ENCODE measurements at regions not wholly inside any gene's neighbourhood (a gene's known extent, or its start where the extent isn't known, plus 50 kb on each side); places are given as distances from the start of the nearest gene placed in this dataset.

DNA sequence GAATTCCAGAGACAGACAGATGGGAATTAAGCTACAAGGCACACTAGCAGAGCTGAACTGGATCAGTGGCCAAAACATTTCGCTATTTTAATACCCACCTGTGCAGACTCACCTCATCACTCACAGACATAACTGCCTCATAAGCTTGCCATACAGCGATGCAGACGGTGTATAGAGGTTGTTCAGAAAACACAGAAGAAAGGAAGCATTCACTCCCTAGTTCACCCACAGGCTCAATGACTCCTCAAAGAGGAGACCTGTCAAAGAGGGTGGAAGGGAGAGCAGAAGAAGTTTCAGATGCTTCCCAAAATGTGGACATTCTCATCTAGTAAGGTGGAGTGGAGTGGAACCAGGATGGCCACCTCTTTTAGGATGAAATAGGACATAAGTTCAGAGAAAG lies 81.7 kb upstream of the SPHKAP start:
- H3K27me3 ChIP-seq (ENCODE audit: low read length): no peaks in the 10 kb centered on the region
- no peaks in the 10 kb centered on the region for H4K20me1 ChIP-seq (ENCODE audit: insufficient read depth, low read depth, low read length)
- H3K9ac ChIP-seq (ENCODE audit: low read length): no peak overlapping the region
- H3K36me3 ChIP-seq (ENCODE audit: insufficient read depth, low read length): no peaks in the 10 kb centered on the region
- no peaks in the 10 kb centered on the region for H3K79me2 ChIP-seq (ENCODE audit: low read length)
- no peak overlapping the region for H3K4me3 ChIP-seq (ENCODE audit: low read length)
- H3K4me1 ChIP-seq (ENCODE audit: low read length): no peaks in the 10 kb centered on the region
- H3K4me2 ChIP-seq (ENCODE audit: low read depth, low read length, poor library complexity, severe bottlenecking): no peak overlapping the region
- no peak overlapping the region for H2AFZ ChIP-seq (ENCODE audit: low read length)
- no peaks in the 10 kb centered on the region for H3K9me3 ChIP-seq (ENCODE audit: low read length)
- H3K27ac ChIP-seq (ENCODE audit: low read length): no peak overlapping the region
- no peak for DNase-seq
- H3K9me2 ChIP-seq (replicated peaks; ENCODE audit: insufficient read depth, low read length): no peaks in the 10 kb centered on the region

DNA sequence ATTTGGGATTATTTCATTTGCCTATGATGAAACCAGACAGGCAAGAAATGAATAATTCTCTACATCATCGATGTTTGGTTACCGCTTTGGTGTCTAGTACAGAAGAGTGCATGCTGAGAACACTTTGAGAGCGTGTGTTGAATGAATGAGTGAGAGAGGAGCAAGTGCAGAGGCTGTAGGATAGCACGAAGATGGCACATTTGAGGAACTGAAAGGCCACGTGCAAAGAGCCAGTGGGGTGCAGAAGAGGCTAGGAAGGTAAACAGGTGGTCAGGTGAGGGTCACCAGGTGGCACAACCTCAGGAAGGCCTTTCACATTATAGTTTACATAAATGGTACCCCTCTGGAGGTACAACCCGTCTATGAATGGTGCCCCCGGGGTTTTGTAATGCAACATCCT lies 80.1 kb upstream of the SPHKAP start:
- H3K4me1 ChIP-seq (ENCODE audit: low read length): no peaks in the 10 kb centered on the region
- no peaks in the 10 kb centered on the region for H3K9me2 ChIP-seq (replicated peaks; ENCODE audit: insufficient read depth, low read length)
- H3K4me3 ChIP-seq (ENCODE audit: low read length): no peak overlapping the region
- no peak overlapping the region for H3K9ac ChIP-seq (ENCODE audit: low read length)
- no peaks in the 10 kb centered on the region for H3K27me3 ChIP-seq (ENCODE audit: low read length)
- no peak overlapping the region for H3K27ac ChIP-seq (ENCODE audit: low read length)
- no peak overlapping the region for H3K4me2 ChIP-seq (ENCODE audit: low read depth, low read length, poor library complexity, severe bottlenecking)
- no peaks in the 10 kb centered on the region for H4K20me1 ChIP-seq (ENCODE audit: insufficient read depth, low read depth, low read length)
- H2AFZ ChIP-seq (ENCODE audit: low read length): no peak overlapping the region
- H3K79me2 ChIP-seq (ENCODE audit: low read length): no peaks in the 10 kb centered on the region
- no peaks in the 10 kb centered on the region for H3K36me3 ChIP-seq (ENCODE audit: insufficient read depth, low read length)
- H3K9me3 ChIP-seq (ENCODE audit: low read length): no peaks in the 10 kb centered on the region
- DNase-seq: no peak

DNA sequence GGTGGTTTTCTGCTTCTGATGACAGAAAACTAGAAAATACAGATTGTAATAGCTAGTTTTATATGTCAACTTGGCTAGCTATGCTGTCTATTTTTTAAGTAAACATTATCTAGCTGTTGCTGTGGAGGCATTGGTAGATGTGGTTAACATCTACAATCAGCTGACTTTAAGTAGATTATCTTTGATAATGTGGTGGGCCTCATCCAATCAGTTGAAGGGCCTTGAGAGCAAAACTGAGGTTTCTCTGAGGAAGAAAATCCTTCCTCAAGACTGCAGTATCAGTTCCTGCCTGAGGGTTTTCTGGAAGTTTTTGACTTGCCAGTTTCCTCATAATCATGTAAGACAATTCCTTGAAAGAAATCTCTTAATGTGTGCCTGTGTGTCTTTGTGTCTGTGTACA lies 75.9 kb upstream of the SPHKAP start:
- H3K79me2 ChIP-seq (ENCODE audit: low read length): no peaks in the 10 kb centered on the region
- H3K9ac ChIP-seq (ENCODE audit: low read length): no peak overlapping the region
- H3K27ac ChIP-seq (ENCODE audit: low read length): no peak overlapping the region
- H2AFZ ChIP-seq (ENCODE audit: low read length): no peak overlapping the region
- H3K36me3 ChIP-seq (ENCODE audit: insufficient read depth, low read length): no peaks in the 10 kb centered on the region
- H3K4me2 ChIP-seq (ENCODE audit: low read depth, low read length, poor library complexity, severe bottlenecking): no peak overlapping the region
- H3K4me3 ChIP-seq (ENCODE audit: low read length): no peak overlapping the region
- no peaks in the 10 kb centered on the region for H3K9me2 ChIP-seq (replicated peaks; ENCODE audit: insufficient read depth, low read length)
- no peaks in the 10 kb centered on the region for H3K9me3 ChIP-seq (ENCODE audit: low read length)
- H3K27me3 ChIP-seq (ENCODE audit: low read length): no peaks in the 10 kb centered on the region
- no peaks in the 10 kb centered on the region for H3K4me1 ChIP-seq (ENCODE audit: low read length)
- DNase-seq: no peak
- no peaks in the 10 kb centered on the region for H4K20me1 ChIP-seq (ENCODE audit: insufficient read depth, low read depth, low read length)

DNA sequence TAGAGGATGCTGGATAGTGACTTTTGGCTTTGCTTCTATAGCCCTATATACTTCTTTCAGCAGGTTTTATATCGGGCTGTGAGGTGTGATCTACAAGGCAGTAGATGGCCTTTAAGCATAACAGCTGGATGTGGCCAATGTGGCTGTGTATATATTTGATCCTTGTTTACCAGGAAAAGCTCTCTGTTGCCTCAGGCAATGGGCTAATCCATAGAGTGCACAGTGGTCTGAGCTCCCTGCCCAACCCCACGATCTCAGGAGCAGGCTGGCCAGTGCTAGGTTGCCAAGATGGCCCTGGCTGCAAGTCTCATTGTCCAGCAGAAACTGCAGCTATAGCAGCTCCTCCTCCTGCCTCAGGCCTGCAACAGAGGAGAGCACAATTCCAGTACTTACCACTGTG lies 72.3 kb upstream of the SPHKAP start:
- Histone ChIP-seq H3K4me1 (ENCODE audit: low read length) (no peaks in the 10 kb centered on the region), H3K4me3 (ENCODE audit: low read length) (no peak overlapping the region), H3K9me2 (replicated peaks; ENCODE audit: insufficient read depth, low read length) (no peaks in the 10 kb centered on the region), H3K9me3 (ENCODE audit: low read length) (no peaks in the 10 kb centered on the region), H3K36me3 (ENCODE audit: insufficient read depth, low read length) (no peaks in the 10 kb centered on the region), H3K27me3 (ENCODE audit: low read length) (no peaks in the 10 kb centered on the region), H2AFZ (ENCODE audit: low read length) (no peak overlapping the region), H3K79me2 (ENCODE audit: low read length) (no peaks in the 10 kb centered on the region), H3K4me2 (ENCODE audit: low read depth, low read length, poor library complexity, severe bottlenecking) (no peak overlapping the region), H3K27ac (ENCODE audit: low read length) (no peak overlapping the region), H4K20me1 (ENCODE audit: insufficient read depth, low read depth, low read length) (no peaks in the 10 kb centered on the region), H3K9ac (ENCODE audit: low read length) (no peak overlapping the region)
- DNase-seq: no peak

DNA sequence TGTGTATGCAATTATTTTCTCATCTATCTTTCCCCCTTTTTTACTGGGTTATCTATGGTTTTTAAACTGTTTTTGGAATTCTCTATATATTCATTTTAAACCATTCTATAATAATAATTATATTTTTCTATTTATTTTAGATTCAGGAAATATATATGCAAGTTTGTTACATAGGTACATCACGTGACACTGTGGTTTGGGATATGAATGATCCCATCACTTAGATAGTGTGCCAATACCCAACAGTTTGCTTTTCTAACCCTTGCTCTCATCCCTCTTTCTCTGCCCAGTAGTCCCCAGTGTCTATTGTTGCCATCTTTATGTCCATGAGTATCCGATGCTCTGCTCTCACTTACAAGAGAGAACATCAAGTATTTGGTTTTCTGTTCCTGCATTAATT lies 65.8 kb upstream of the SPHKAP start:
- Histone ChIP-seq H3K9me3 (ENCODE audit: low read length) (no peaks in the 10 kb centered on the region), H3K4me3 (ENCODE audit: low read length) (no peak overlapping the region), H3K79me2 (ENCODE audit: low read length) (no peaks in the 10 kb centered on the region), H3K9me2 (replicated peaks; ENCODE audit: insufficient read depth, low read length) (no peaks in the 10 kb centered on the region), H3K27ac (ENCODE audit: low read length) (no peak overlapping the region), H3K9ac (ENCODE audit: low read length) (no peak overlapping the region), H2AFZ (ENCODE audit: low read length) (no peak overlapping the region), H3K4me2 (ENCODE audit: low read depth, low read length, poor library complexity, severe bottlenecking) (no peak overlapping the region), H4K20me1 (ENCODE audit: insufficient read depth, low read depth, low read length) (no peaks in the 10 kb centered on the region), H3K27me3 (ENCODE audit: low read length) (no peaks in the 10 kb centered on the region), H3K36me3 (ENCODE audit: insufficient read depth, low read length) (no peaks in the 10 kb centered on the region), H3K4me1 (ENCODE audit: low read length) (no peaks in the 10 kb centered on the region)
- no peak for DNase-seq

DNA sequence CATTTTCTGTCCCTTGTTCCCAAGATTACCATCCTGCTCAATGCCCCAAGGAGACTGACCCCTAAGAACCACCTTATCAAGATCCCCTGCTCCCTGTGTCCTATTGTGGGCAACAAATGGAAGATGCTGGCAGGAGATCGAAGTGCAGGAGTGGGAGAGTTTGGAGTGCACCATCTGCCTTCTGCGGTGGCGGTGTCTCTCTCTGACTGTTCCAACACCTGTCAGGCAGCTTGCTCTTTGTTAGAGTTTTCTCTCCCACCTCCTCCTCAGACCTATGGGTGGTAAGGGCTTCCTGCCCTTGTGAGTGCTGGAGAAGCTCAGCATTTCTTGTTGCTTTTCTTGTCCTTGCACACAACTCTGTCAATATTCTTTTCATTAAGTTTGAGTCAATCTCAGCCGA lies 64.1 kb upstream of the SPHKAP start:
- H3K9ac ChIP-seq (ENCODE audit: low read length): no peak overlapping the region
- H3K27me3 ChIP-seq (ENCODE audit: low read length): no peaks in the 10 kb centered on the region
- no peak overlapping the region for H3K27ac ChIP-seq (ENCODE audit: low read length)
- H3K4me3 ChIP-seq (ENCODE audit: low read length): no peak overlapping the region
- DNase-seq: no peak
- H3K4me1 ChIP-seq (ENCODE audit: low read length): no peaks in the 10 kb centered on the region
- H3K79me2 ChIP-seq (ENCODE audit: low read length): no peaks in the 10 kb centered on the region
- no peak overlapping the region for H3K4me2 ChIP-seq (ENCODE audit: low read depth, low read length, poor library complexity, severe bottlenecking)
- H3K36me3 ChIP-seq (ENCODE audit: insufficient read depth, low read length): no peaks in the 10 kb centered on the region
- no peaks in the 10 kb centered on the region for H3K9me2 ChIP-seq (replicated peaks; ENCODE audit: insufficient read depth, low read length)
- no peaks in the 10 kb centered on the region for H4K20me1 ChIP-seq (ENCODE audit: insufficient read depth, low read depth, low read length)
- H3K9me3 ChIP-seq (ENCODE audit: low read length): no peaks in the 10 kb centered on the region
- H2AFZ ChIP-seq (ENCODE audit: low read length): no peak overlapping the region

DNA sequence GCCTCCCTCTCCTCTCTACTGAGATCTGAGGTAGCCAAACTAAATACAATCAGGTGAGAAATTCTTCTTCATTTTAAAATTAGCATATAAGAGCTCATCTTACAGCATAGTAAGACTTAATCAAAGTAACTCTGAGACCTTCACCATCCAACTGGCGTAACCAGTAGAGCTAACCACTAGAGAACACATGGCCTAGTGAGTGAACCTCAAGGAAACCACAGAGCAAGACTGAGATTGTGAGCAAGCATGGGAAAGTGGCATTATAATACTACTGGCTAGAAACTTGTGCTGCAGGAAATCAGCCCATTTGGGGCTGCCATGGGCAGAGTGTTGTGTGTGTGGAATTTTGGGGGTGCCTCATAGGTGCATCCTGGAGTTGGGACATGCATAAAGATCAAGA lies 61.1 kb upstream of the SPHKAP start:
- H3K27ac ChIP-seq (ENCODE audit: low read length): no peak overlapping the region
- H3K79me2 ChIP-seq (ENCODE audit: low read length): no peaks in the 10 kb centered on the region
- H3K9me3 ChIP-seq (ENCODE audit: low read length): no peaks in the 10 kb centered on the region
- H3K4me3 ChIP-seq (ENCODE audit: low read length): no peak overlapping the region
- no peak overlapping the region for H3K4me2 ChIP-seq (ENCODE audit: low read depth, low read length, poor library complexity, severe bottlenecking)
- H2AFZ ChIP-seq (ENCODE audit: low read length): no peak overlapping the region
- DNase-seq: no peak
- no peaks in the 10 kb centered on the region for H3K4me1 ChIP-seq (ENCODE audit: low read length)
- no peaks in the 10 kb centered on the region for H3K9me2 ChIP-seq (replicated peaks; ENCODE audit: insufficient read depth, low read length)
- H4K20me1 ChIP-seq (ENCODE audit: insufficient read depth, low read depth, low read length): no peaks in the 10 kb centered on the region
- H3K36me3 ChIP-seq (ENCODE audit: insufficient read depth, low read length): no peaks in the 10 kb centered on the region
- H3K27me3 ChIP-seq (ENCODE audit: low read length): no peaks in the 10 kb centered on the region
- H3K9ac ChIP-seq (ENCODE audit: low read length): no peak overlapping the region

DNA sequence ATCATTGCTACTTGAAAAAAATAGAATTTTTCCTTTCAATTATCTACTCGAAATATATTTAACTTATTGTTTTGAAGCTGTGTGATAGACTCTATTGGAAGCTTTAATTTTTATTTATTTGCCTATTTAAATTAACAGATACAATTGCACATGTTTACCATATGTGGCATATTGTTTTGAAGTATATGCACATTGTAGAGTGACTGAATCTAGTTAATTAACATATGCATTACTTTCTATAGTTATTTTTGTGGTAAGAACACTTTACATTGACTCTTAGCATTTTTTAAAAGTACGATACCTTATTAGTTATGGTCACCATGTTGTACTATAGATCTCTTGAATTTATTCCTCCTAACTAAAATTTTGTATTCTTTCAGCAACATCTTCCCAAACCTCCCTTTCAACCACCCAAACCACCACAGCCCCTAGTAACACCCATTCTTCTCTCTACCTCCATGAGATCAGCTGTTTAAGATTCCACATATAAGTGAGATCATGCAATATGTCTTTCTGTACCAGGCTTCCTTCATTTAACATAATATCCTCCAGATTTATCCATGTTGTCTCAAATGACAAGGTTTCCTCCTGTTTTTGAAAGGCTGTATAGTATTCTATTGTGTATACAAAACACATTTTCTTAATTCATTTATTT lies 58.5 kb upstream of the SPHKAP start:
- Histone ChIP-seq H3K4me3 (ENCODE audit: low read length) (no peak overlapping the region), H3K79me2 (ENCODE audit: low read length) (no peaks in the 10 kb centered on the region), H3K27ac (ENCODE audit: low read length) (no peak overlapping the region), H3K27me3 (ENCODE audit: low read length) (no peaks in the 10 kb centered on the region), H4K20me1 (ENCODE audit: insufficient read depth, low read depth, low read length) (no peaks in the 10 kb centered on the region), H3K4me1 (ENCODE audit: low read length) (no peaks in the 10 kb centered on the region), H3K9me3 (ENCODE audit: low read length) (no peaks in the 10 kb centered on the region), H3K9me2 (replicated peaks; ENCODE audit: insufficient read depth, low read length) (no peaks in the 10 kb centered on the region), H3K9ac (ENCODE audit: low read length) (no peak overlapping the region), H2AFZ (ENCODE audit: low read length) (no peak overlapping the region), H3K4me2 (ENCODE audit: low read depth, low read length, poor library complexity, severe bottlenecking) (no peak overlapping the region), H3K36me3 (ENCODE audit: insufficient read depth, low read length) (no peaks in the 10 kb centered on the region)
- DNase-seq: no peak

Data from Karpas-422 (cell line).